ENCODE measurements at regions not wholly inside any gene's neighbourhood (a gene's known extent, or its start where the extent isn't known, plus 50 kb on each side); places are given as distances from the start of the nearest gene placed in this dataset.

DNA sequence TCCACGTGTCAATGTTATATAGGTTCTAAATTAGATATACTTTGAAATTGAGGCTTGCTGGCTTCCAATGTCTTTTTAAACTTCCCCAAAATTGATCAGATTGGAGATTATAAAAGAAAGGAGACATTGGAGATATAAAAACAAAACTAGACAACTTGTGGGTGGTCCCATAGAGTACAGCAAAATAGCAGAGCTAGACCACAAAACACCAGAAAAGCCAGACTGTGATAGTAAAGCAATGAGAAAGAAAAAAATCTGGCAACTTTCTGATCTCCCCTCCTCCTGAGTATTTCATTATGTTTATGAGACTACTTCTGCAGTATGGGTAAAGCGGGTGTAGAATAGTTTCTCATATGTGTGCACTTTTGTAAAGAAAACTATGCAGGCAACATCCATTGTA, 713.8 kb upstream of the MEF2C start:
- Histone ChIP-seq H3K36me3 (ENCODE audit: control insufficient read depth in 2 of 3, insufficient read depth in 3 of 3, low read length in 3 of 3) (no peaks in the 10 kb centered on the region), H3K4me1 (ENCODE audit: control insufficient read depth in 2 of 3, insufficient read depth in 2 of 3, low read depth in 1 of 3, low read length in 3 of 3) (no peaks in the 10 kb centered on the region), H3K4me3 (ENCODE audit: low read length in 3 of 3) (no peak overlapping the region), H3K9me3 (ENCODE audit: control insufficient read depth in 2 of 3, insufficient read depth in 1 of 3, low read length in 3 of 3) (no peaks in the 10 kb centered on the region), H3K27me3 (ENCODE audit: control insufficient read depth, insufficient read depth, low read length) (no peaks in the 10 kb centered on the region), H3K27ac (ENCODE audit: low read depth in 2 of 2, low read length in 2 of 2) (no peak overlapping the region), H3K9ac (ENCODE audit: low read length in 3 of 3) (no peak overlapping the region)
- no peak for FAIRE-seq
- no peak for DNase-seq
- no peak for TF ChIP-seq CTCF (IDR thresholded peaks at IDR 0.05; ENCODE audit: borderline replicate concordance, extremely low read depth, insufficient read depth)
- intact Hi-C loops (cut with DNase I): no loop called here

DNA sequence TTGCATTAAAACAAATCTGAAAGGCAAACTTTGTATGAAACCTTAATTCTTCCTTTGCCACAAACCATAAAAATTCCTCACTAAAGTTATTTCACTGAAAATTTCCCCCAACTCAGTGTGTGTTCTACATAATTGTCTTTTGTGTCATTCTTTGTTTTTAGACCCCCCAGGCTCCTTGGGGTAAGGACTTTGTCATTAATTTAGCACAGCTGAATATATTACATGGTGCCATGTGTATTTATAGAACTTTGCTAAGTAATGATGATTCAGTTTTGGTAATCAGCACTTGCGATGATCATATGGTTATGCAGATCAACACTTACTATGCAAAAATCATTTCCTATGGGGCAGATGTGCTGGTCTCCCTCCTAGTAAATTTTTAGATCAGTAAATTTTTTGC, 712.1 kb upstream of the MEF2C start:
- no peaks in the 10 kb centered on the region for H3K36me3 ChIP-seq (ENCODE audit: control insufficient read depth in 2 of 3, insufficient read depth in 3 of 3, low read length in 3 of 3)
- no peak overlapping the region for H3K27ac ChIP-seq (ENCODE audit: low read depth in 2 of 2, low read length in 2 of 2)
- H3K4me3 ChIP-seq (ENCODE audit: low read length in 3 of 3): no peak overlapping the region
- no peak for FAIRE-seq
- H3K4me1 ChIP-seq (ENCODE audit: control insufficient read depth in 2 of 3, insufficient read depth in 2 of 3, low read depth in 1 of 3, low read length in 3 of 3): no peaks in the 10 kb centered on the region
- no peak for DNase-seq
- no peaks in the 10 kb centered on the region for H3K27me3 ChIP-seq (ENCODE audit: control insufficient read depth, insufficient read depth, low read length)
- TF ChIP-seq CTCF (IDR thresholded peaks at IDR 0.05; ENCODE audit: borderline replicate concordance, extremely low read depth, insufficient read depth): no peak
- intact Hi-C loops (cut with DNase I): no loop called here
- no peaks in the 10 kb centered on the region for H3K9me3 ChIP-seq (ENCODE audit: control insufficient read depth in 2 of 3, insufficient read depth in 1 of 3, low read length in 3 of 3)
- no peak overlapping the region for H3K9ac ChIP-seq (ENCODE audit: low read length in 3 of 3)

GRCh38 chr5:89584339-89584956, 701.5 kb upstream of the MEF2C start:
- FAIRE-seq: no peak
- Histone ChIP-seq H3K4me1 (ENCODE audit: control insufficient read depth in 2 of 3, insufficient read depth in 2 of 3, low read depth in 1 of 3, low read length in 3 of 3) (no peaks in the 10 kb centered on the region), H3K4me3 (ENCODE audit: low read length in 3 of 3) (no peak overlapping the region), H3K36me3 (ENCODE audit: control insufficient read depth in 2 of 3, insufficient read depth in 3 of 3, low read length in 3 of 3) (no peaks in the 10 kb centered on the region), H3K9ac (ENCODE audit: low read length in 3 of 3) (no peak overlapping the region), H3K27ac (ENCODE audit: low read depth in 2 of 2, low read length in 2 of 2) (no peak overlapping the region), H3K9me3 (ENCODE audit: control insufficient read depth in 2 of 3, insufficient read depth in 1 of 3, low read length in 3 of 3) (peaks cover 0 to 5% (median 0%) of the 10 kb centered on the region in 3 donors), H3K27me3 (ENCODE audit: control insufficient read depth, insufficient read depth, low read length) (no peaks in the 10 kb centered on the region)
- intact Hi-C loops (cut with DNase I): no loop called here
- no peak for DNase-seq
- no peak for TF ChIP-seq CTCF (IDR thresholded peaks at IDR 0.05; ENCODE audit: borderline replicate concordance, extremely low read depth, insufficient read depth)

- H3K9ac ChIP-seq (ENCODE audit: low read length in 3 of 3): no peak overlapping the region
- no peak for FAIRE-seq
- H3K4me3 ChIP-seq (ENCODE audit: low read length in 3 of 3): no peak overlapping the region
- DNase-seq: no peak
- H3K27ac ChIP-seq (ENCODE audit: low read depth in 2 of 2, low read length in 2 of 2): no peak overlapping the region
- H3K9me3 ChIP-seq (ENCODE audit: control insufficient read depth in 2 of 3, insufficient read depth in 1 of 3, low read length in 3 of 3): peaks cover 0 to 5% (median 0%) of the 10 kb centered on the region in 3 donors
- no peak for TF ChIP-seq CTCF (IDR thresholded peaks at IDR 0.05; ENCODE audit: borderline replicate concordance, extremely low read depth, insufficient read depth)
- intact Hi-C loops (cut with DNase I): no loop called here
- H3K27me3 ChIP-seq (ENCODE audit: control insufficient read depth, insufficient read depth, low read length): no peaks in the 10 kb centered on the region
- no peaks in the 10 kb centered on the region for H3K36me3 ChIP-seq (ENCODE audit: control insufficient read depth in 2 of 3, insufficient read depth in 3 of 3, low read length in 3 of 3)
- H3K4me1 ChIP-seq (ENCODE audit: control insufficient read depth in 2 of 3, insufficient read depth in 2 of 3, low read depth in 1 of 3, low read length in 3 of 3): no peaks in the 10 kb centered on the region
Observed at GRCh38 chr5:89583534-89583933, 700.5 kb upstream of the MEF2C start.
